Suppressor macrophage treated with lipopolysaccharide for 4 hours (primary cell): ENCODE measurements at regions not wholly inside any gene's neighbourhood (a gene's known extent, or its start where the extent isn't known, plus 50 kb on each side); places are given as distances from the start of the nearest gene placed in this dataset.
"Not testable (repeated sequence)": the region's sequence is repeated elsewhere in the genome, so short reads cannot be mapped to it uniquely, and the experiment has no call there.

Source experiments
- DNase-seq: peaks from one replicate; pipeline ENCODE4 v3.0.0-alpha.2; 2020

DNA sequence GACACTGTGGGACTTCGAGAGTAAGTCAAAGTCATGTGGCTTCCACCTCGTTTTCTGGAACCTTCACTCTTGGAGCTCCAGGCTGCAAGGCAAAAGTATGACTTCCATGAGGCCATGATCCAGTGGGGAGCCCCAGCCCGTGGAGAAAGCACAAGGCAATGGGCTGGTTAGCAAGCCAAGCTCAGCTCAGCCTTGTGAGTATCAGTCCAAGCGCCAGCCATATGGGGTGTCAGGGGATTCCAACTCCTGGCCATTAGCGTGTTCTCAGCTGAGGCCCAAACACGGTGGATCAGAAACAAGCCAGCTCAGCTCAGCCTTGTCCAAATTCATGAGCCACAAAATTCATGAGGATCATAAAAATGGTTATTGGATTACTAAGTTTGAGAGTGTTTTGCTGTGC, 261.0 kb downstream of the RHOU start:
- DNase-seq, result no peak

DNA sequence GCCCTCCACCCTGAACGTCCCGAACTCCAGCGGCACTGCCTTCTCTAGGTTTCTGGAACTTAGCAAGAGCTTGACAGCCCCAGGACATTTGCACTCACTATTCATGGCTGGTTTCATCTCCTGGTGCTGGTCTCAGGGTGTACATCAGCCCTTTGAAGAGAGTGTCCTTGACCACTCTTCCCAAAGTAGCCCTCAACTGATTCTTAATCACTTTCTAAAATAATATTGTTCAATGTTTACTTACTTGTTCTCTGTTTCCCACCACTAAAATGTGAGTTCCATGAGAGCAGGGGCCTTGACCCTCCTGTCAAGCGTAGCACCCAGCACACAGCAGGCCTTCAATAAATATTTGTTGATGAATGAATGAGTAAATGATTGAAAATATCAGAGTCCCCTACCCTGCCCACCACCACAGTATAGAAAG, 262.5 kb downstream of the RHOU start:
- DNase-seq, result no peak

DNA sequence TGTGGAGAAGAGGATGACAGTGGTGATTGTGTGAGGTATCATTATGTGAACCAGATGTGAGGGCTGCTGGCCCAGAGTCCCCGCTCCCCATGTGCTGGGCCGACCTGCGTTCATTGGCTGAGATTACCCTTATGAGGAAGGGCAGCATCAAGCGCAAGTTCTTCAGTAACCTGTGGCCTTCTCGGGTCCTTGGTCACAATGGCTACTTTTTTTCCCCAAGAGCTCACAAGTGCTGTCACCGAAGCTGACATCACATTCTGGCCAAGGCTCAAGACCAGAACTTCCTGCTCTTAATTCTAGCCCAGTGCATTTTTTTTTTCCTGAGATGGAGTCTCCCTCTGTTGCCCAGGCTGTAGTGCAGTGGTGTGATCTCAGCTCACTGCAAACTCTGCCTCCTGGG, 262.9 kb downstream of the RHOU start:
- peak; percentile 53 for DNase-seq

DNA sequence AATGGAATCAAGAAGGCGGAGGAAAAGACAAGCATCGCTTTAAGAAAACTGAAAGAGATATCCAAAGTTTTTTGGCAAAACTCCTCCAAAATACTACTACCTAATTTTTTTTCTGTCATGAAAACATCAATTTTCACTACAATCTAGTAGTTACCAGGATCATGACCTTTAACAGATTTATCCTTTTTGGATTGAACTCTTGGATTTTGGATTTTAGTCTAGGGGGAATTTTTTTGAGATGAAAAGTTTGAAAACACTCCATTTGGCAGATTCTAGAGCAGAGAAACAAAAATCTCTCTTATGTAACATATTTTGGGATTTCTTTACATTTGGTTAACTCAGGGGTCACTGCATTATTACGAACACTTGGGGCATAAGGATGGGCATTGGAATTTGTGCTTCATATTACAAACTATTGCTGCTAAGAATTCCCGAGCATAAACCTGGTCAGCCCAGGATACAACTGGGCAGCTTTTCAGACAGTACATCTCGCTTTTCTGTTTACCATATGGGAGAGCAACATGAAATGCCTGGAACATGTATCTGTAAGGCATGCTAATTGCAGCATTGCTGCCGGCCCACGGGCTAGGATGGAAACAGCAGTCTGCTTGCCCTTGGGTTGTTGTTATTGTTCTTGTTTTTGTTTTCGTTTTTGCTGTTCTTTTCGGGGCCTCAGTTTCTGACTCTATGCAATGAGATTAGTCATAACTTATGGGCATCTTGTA, 264.3 kb downstream of the RHOU start:
- DNase-seq, result no peak

DNA sequence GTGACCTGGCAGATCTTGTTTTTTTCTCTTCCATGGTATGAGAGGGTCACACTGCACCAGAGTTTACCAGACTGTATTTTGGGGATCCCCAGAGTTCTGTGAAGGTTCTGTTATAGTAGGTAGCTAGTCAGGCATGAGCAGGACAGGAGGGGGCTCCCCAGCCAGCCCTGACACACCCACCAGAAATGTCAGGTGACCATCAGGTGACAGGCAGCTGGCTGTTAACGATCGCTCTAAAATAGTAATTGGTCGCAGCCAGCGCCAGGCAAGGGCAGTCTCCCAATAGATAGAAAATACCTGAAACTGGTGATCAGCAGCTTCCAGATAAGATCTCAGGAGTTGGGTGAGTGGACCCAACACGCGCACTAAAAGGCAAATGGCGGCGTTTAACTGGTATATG, 264.9 kb downstream of the RHOU start:
- no peak for DNase-seq

DNA sequence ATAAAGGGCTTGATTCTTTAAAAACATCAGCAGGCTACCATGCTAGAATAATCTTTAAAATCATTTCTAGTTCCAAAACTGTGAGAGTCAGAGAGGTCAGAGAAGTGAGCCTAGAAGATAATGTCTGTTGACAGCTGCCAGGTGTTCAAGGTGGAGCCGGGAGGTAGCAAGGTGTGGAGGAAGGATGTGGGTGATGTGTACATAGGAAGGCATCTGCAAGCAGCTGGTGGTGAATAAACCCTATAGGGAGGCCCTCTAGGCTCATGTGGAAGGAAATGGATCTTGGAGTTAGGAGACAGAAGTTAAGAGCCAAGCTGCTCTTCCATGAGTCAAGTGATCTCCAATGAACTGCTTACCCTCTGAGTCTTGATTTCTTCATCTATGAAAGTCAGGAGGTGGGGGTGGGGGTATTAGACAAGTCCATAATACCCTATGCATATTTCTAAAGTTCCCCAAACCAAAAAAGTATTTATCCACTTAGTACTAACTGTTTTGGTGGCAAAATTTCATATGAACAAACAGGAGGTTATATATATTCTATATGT, 266.3 kb downstream of the RHOU start:
- DNase-seq, result peak; percentile 34

DNA sequence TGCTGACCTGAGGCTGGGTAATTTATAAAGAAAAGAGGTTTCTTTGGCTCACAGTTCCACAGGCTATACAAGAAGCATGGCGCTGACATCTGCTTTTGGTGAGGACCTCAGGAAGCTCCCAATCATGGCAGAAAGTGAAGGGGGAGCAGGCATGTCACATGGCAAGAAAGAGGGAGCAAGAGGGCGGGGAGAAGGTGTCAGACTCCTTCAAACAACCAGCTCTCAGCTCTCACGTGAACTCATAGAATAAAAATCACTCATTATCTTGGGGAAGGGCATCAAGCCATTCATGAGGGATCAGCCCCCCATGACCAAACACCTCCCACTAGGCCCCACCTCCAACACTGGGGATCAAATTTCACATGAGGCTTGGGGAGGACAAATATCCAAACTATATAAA, 266.8 kb downstream of the RHOU start:
- DNase-seq, result no peak

DNA sequence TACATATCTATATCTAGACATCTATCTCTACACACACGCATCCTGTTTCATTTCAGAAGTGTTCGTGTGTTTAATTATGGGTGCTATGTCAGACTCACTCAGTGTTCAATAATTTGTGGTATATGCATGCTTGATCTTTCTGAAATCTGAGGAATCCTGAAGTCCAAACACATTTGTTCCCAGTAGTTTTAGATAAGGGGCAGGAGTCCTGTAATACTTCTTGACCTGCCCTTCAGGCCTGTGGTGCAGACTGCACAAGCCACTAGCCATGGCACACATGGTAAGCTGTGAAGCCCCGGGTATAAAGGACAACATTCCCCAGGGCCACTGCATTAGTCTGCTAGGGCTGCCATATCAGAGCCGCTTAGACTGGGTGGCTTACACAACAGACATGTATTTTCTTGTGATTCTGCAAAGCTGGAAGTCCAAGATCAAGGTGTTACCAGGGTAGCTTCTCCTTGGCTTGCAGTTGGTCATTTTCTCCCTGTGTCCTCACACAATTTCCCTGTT, 267.2 kb downstream of the RHOU start:
- DNase-seq, result no peak

DNA sequence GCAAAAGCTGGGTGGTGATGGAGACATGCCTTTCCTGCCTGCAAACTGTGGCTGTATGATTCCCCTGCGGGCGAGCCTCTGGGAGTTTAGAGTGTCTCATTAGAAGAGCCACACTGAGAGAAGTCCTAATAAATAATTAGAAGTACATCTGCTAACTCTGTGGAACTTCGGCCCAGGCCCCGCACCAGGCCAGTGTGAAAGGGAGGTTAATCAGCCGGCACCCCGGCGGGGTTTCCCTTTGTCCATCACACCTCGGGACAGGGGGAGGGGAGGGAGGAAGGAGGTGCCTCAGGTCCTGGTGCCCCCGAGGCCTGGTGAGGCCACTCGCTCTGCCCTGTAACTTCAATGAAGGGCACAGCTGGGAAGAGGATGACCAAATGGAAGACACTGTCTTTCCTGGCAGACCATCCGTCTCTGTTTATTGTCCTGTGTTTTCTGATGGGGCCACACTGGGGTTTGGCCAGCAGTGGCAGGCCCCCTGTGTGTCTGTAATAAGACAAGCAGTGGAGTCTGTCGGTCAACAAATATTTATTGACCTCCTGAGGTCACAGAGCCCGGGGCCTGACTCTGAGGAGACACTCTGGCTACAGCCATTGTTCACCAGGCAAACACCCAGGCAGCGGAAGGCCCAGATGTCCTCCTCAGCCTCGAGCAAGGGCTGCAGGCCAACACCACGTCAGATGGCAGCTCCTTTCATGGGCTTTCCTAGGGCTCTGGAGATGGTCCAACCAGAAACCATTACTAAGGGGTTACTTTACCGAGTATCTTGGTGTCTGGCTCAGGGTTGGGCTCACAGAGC, 267.5 kb upstream of the RAB4A start:
- DNase-seq, result no peak

DNA sequence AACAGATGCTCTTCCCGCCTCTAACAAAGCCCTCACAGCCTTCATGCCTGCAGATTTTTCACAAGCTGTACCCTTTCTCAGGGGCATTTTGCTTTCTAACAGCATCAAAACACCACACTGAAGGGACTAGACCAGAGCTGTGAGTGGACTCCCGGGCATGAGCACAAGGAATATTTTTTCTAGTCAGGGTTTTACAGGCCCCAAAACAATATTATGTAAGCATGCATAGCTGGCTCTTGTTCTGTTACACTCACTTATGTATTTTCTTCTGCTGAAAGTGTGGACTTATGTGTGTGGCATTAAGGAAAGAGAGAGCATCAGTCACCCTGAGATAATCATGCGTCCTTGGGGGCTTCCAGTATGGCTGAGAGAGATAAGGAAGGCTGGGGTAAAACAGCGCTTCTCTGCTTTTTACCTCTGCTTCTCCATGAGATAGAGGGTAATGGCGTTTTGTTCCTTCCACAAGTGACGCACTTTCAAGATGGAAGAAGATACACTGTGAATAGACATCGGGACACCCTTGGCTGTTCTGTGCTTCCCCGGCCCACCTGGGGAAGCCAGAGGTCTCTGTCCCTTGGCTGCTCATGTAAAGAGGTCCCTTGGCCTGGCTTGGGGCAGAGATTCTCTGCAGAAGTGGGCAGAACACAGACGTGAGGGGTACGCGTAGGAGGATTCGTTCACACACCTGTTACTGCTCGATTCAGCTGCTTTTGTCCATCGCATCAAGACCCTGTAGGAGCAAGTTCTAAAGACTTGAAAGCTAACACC, 266.7 kb upstream of the RAB4A start:
- no peak for DNase-seq

DNA sequence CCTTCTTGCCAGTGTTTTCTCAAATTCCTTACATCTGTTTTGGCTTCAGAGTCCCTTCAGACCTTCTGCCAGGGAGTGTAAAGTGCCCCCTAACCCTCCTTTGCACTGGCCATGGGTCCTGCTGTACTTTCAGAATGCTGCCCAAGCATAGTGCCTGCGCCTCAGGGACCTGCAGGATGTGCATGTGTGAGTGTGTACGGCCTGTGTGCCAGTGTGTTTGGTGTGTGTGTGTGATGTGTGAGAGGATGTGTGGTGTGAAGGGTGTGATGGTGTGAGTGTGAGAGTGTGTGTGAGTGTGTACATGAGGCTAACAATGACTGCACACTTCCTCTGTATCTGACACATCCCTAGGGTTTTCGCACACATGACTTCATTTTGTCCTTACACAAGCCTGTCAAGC, 265.8 kb upstream of the RAB4A start:
- DNase-seq, result no peak

DNA sequence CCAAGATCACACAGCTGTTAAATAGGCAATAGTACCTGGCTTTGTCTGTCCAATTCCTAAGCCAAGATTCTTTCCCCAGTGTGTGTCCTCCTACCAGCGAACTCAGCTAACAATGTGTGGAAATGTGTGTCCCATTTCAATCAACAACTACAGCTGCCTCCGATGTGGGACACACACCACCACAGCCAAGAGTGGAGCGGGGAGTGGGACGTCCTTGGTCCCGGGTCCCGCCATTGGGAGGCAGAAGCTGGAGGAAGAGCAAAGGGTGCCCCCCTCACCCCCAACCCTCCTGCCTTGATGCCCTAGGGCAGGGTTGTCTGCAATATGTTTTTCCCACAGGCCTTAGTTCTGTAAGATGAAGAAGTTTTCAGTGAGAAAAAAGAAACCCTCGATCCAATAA, 265.4 kb upstream of the RAB4A start:
- DNase-seq, result no peak

DNA sequence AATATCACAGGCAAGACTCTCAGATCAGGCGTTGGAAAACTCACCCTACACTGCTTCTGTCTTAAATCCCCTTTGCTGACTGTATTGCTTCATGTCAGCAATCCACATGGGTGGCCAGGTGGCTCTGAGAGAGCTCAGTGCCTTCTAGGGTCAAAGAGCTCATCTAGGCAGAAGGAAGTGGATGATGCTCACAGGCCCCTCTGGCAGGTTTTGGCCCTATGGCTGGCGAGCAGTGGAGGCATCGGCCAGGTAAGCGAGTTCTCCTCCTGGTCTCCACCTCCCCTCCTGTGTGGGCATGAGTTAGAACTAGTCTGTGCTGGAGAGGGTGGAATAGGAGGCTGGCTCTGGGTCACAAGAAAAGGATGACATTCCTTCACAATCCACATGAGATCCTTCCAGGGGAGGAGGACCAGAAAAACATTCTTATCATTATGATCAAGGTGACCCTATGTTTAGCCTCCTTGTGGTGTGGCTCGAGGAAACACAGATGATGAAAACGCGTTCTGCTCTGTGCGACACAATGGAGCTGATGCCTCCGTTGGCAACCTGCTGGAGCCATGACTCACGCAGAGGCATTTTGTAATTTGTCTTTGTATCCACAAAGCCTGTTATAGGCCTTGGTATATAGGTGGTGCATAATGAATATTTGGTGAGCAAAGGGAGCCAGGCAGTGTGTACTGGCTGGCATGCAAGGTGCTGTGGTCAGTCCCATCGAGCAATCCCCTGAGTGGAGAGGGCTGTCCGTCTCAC, 264.6 kb upstream of the RAB4A start:
- no peak for DNase-seq

DNA sequence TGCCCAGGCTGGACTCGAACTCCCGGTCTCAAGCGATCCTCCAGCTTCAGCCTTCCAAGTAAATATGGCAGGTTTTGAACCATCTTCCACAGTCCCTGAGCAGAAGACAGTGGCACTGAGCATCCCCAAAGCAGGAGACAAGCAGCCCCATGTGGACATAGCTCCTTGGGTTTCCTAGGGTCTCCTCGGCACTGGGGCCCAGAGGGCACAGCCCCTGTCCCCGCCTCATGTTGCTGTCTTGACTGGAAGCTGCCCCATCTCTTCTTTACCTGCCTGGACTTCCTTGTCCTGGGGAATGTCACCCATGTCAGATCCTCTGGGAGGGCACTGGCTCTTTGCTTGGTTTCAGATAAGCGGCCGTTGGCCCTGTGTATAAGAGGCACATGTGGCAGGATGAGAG, 263.7 kb upstream of the RAB4A start:
- DNase-seq, result no peak

DNA sequence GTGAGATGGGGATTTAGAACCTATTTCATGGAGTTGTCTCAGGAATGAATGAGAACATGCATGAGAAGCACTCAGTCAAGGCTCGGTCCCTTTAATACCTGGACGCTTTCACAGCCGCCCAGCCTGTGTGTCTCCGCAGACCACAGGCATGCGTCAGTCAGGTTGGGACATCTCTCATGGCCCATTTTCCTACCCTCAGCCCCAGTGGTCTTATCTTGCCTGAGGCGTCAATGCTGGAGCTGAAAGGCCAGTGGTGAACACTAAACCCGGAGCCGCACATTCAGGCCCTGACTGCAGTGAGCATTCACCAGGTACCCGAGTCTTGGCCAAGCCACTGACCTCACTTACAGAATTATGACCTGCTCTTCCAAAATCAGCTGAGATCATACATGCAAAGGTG, 263.2 kb upstream of the RAB4A start:
- no peak for DNase-seq

DNA sequence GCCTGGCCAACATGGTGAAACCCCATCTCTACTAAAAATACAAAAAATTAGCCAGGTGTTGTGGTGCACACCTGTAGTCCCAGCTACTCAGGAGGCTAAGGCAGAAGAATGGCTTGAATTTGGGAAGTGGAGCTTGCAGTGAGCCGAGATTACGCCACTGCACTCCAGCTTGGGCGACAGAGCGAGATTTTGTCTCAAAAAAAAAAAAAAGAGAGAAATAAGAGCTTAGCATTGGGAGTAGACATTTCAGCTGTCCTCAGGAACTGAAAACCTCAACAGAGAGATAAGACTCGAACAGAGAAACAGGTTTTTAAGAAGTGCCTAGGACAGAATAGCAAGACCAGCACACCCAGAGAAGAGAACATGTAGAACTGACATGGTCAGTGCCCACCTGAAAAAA, 262.6 kb upstream of the RAB4A start:
- not testable (repeated sequence) for DNase-seq

DNA sequence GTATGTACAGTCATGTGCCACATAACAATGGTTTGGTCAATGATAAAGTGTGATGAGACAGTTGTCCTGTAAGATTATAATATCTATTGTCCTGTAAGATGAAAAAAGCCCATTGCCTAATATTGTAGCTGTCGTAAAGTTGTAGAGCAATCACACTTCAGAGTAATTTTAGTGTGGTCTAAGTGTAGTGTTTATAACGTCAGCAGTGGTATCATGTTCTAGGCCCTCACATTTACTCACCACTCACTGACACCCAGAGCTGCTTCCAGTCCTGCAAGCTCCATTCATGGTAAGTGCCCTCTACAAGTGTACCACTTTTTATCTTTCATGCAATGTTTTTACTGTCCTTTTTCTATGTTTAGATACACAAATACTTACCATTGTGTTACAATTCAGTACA, 259.9 kb upstream of the RAB4A start:
- DNase-seq, result no peak

DNA sequence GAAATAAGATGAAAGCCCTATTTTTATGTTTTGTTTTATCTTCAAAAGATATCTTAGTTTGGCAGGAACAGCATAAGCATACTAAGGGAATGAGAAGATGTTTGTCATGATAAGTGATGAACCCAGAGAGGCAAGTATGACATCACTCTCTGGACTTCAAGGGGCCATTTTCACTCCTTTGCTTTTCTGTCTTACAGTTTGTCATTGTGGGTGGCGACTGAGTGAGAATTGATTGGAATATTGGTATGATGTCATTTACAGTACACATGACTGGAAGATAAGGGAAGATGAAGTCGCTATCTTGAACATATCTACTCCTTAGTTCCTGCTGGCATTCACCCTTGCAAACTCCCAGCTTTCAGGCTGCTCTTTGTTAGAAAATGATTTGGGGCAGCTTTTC, 258.1 kb upstream of the RAB4A start:
- DNase-seq, result no peak

DNA sequence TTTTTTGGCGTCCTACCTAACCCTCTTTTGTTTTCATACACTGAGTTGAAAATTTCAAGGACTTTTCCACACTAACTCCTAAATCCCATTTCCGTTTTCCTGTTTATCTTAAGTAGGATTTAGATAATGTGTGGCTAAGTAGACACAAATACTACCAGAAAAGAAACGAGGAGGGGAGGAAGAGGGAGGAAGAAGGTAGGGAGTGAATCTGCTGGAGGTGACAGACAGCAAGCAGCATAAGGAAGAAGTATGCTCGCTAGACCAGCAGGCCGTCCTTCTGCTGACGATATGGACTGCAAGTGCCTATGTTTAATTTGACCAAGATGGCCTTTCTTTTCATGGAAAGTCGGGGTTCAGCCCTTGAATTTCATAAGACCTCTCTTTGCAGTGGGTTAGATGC, 256.9 kb upstream of the RAB4A start:
- no peak for DNase-seq

DNA sequence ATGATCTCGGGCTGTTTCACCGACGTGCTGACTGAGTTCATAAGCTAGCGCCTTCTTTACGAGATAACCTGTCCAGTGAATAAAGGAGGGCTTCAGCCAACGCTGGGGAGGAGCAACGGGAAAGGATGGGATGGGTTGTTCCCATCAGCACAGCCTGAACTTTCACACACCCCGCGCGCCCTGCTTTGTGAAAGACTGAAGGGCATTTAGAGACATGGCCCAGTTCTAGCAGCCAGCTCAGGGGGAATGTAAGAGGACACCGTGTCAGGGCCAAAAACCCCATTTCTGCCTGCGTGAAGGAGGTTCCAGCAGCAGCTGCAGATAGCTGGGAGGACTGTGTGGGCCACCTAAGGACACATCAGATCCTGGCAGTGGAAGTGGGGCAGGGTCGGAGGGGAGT, 255.1 kb upstream of the RAB4A start:
- DNase-seq, result no peak

DNA sequence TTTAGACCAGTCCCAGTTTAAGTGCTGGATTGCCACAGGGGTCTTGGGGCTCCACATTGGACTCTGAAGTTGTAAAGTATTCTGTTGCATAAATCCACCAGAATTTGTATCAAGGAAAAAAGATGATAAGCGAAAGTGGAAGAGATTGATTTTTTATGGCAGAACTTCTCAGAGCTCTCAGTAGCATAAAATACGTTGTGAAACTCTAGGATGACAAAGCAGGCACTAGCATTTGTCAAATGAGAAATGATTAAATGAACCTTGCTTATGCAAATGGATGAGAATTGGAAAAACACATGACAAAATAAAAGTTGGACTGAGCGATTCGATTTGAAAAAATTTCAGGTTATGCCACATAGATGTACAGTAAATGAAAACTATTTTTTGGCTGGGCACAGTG, 253.8 kb upstream of the RAB4A start:
- peak; percentile 55 for DNase-seq

DNA sequence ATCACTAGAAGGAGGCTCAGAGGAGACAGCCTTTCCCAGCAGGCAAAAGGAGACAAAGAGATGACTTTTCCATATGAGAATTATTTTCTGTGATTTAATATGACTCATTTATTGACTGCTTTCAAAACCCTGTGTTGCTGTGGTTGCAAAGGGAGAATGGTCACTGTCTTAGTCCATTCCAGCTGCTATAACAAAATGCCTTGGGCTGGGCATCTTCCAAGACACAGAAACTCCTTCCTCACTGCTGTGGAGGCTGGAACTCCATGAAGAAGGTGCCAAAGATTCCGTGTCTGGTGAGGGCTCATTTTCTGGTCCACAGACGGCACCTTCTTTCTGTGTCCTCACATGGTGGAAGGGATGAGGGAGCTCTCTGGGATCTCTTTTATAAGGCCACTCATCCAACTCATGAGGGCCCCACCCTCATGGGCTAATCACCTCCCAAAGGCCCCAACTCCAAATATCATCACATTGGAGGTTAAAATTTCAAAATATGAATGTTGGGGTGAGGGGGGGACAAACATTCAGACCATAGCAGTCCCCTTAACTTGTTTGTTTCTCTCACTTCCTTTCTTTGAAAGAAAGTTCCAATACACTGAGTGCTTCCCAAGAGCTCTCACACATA, 252.1 kb upstream of the RAB4A start:
- DNase-seq, result no peak
